ENCODE measurements at regions not wholly inside any gene's neighbourhood (a gene's known extent, or its start where the extent isn't known, plus 50 kb on each side); places are given as distances from the start of the nearest gene placed in this dataset.

GRCh38 chr7:106167439-106168136 lies 55.5 kb upstream of the SYPL1 start:
- Histone ChIP-seq H3K4me3 (ENCODE audit: severe bottlenecking) (no peak overlapping the region), H3K27ac (ENCODE audit: poor library complexity, severe bottlenecking) (no peak overlapping the region), H3K36me3 (ENCODE audit: low read depth) (no peaks in the 10 kb centered on the region), H3K9me3 (ENCODE audit: severe bottlenecking) (no peaks in the 10 kb centered on the region), H3K4me1 (ENCODE audit: insufficient read depth, poor library complexity, severe bottlenecking) (peaks cover 6% of the 10 kb centered on the region), H3K27me3 (ENCODE audit: insufficient read depth, poor library complexity, severe bottlenecking) (no peaks in the 10 kb centered on the region)
- ATAC-seq (ENCODE audit: low read depth), result no peak
- TF ChIP-seq CTCF (IDR thresholded peaks at IDR 0.05; ENCODE audit: poor library complexity, severe bottlenecking), result no peak
- DNase-seq (ENCODE audit: low spot score), result no peak

- no peak overlapping the region for H3K27ac ChIP-seq (ENCODE audit: poor library complexity, severe bottlenecking)
- H3K27me3 ChIP-seq (ENCODE audit: insufficient read depth, poor library complexity, severe bottlenecking), result no peaks in the 10 kb centered on the region
- ATAC-seq (ENCODE audit: low read depth) (peak; percentile 53; the same call in 2 of the 3 replicates), DNase-seq (ENCODE audit: low spot score) (no peak)
- peak; percentile 96 for TF ChIP-seq CTCF (IDR thresholded peaks at IDR 0.05; ENCODE audit: poor library complexity, severe bottlenecking)
- H3K36me3 ChIP-seq (ENCODE audit: low read depth), result no peaks in the 10 kb centered on the region
- no peak overlapping the region for H3K4me3 ChIP-seq (ENCODE audit: severe bottlenecking)
- peaks cover 6% of the 10 kb centered on the region for H3K4me1 ChIP-seq (ENCODE audit: insufficient read depth, poor library complexity, severe bottlenecking)
- H3K9me3 ChIP-seq (ENCODE audit: severe bottlenecking), result no peaks in the 10 kb centered on the region
These were observed 54.7 kb upstream of the SYPL1 start for GRCh38 chr7:106166651-106167342.

GRCh38 chr7:106165337-106165736 lies 53.2 kb upstream of the SYPL1 start:
- no peaks in the 10 kb centered on the region for H3K9me3 ChIP-seq (ENCODE audit: severe bottlenecking)
- peaks cover 3% of the 10 kb centered on the region for H3K27me3 ChIP-seq (ENCODE audit: insufficient read depth, poor library complexity, severe bottlenecking)
- ATAC-seq (ENCODE audit: low read depth) (no peak), DNase-seq (ENCODE audit: low spot score) (no peak)
- no peaks in the 10 kb centered on the region for H3K36me3 ChIP-seq (ENCODE audit: low read depth)
- H3K4me3 ChIP-seq (ENCODE audit: severe bottlenecking), result no peak overlapping the region
- peaks cover 6% of the 10 kb centered on the region for H3K4me1 ChIP-seq (ENCODE audit: insufficient read depth, poor library complexity, severe bottlenecking)
- no peak for TF ChIP-seq CTCF (IDR thresholded peaks at IDR 0.05; ENCODE audit: poor library complexity, severe bottlenecking)
- H3K27ac ChIP-seq (ENCODE audit: poor library complexity, severe bottlenecking), result no peak overlapping the region

- DNase-seq (ENCODE audit: low spot score) (no peak), ATAC-seq (ENCODE audit: low read depth) (no peak)
- Histone ChIP-seq H3K36me3 (ENCODE audit: low read depth) (no peaks in the 10 kb centered on the region), H3K27me3 (ENCODE audit: insufficient read depth, poor library complexity, severe bottlenecking) (peaks cover 3% of the 10 kb centered on the region), H3K4me3 (ENCODE audit: severe bottlenecking) (no peak overlapping the region), H3K9me3 (ENCODE audit: severe bottlenecking) (no peaks in the 10 kb centered on the region), H3K4me1 (ENCODE audit: insufficient read depth, poor library complexity, severe bottlenecking) (peaks cover 6% of the 10 kb centered on the region), H3K27ac (ENCODE audit: poor library complexity, severe bottlenecking) (no peak overlapping the region)
- TF ChIP-seq CTCF (IDR thresholded peaks at IDR 0.05; ENCODE audit: poor library complexity, severe bottlenecking), result no peak
These were observed 51.1 kb upstream of the SYPL1 start for GRCh38 chr7:106163257-106163656.

Data from RWPE2 (cell line).